ENCODE measurements at regions not wholly inside any gene's neighbourhood (a gene's known extent, or its start where the extent isn't known, plus 50 kb on each side); places are given as distances from the start of the nearest gene placed in this dataset.
A peak's percentile ranks its signal among the peaks of the same experiment; 100 is the strongest.

DNA sequence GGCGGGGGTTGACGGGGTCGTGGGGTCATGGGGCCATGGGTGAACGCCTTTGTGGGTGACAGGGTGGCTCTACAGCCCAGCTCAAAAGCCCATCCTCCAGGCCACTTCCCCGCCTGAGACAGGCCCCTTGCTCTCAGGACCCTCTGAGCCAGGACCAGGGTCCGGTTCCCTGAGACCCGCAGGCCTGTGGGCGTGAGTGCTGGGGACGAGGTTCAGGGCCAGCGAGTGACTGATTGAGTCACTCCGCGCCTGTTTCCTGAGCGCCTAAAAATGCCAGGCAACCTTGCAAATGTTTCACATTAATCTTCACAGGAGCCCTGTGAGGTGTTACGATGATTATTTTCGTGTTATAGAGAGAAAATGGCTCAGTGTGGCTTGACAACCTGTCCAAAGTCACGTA, 97.8 kb downstream of the ZNF674 start:
- no peak for DNase-seq

DNA sequence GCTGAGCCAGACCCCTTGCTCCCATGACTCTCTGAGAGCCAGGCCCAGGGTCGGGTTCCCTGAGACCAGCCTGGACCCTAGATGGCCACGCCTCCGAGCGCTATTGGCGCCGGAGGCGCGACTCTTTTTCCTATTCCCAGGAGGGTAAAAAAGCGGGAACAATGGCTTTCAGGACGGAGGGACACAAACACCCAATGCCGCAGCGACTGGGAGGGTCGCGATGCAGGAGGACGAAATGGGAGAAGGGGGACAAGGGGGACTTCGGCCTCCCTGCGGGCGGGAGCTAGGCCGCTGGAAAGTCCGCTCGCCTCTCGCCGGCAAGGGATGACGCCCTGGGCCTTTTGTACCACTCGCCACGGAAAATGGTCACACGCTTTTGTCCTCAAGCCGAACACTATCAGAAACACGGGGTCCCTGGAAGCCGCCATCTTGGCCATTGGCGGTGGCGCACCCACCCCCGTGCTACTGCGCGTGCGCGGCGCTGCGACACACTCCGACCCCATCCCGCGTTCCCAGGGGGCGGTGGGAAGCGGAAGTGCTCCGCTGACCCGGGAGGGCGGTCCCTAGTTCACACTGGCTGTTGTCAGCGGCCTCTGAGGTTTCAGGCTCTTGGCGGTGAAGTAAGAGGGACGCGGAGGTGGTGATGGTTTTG, 98.4 kb downstream of the ZNF674 start:
- peak; percentile 89 for DNase-seq

DNA sequence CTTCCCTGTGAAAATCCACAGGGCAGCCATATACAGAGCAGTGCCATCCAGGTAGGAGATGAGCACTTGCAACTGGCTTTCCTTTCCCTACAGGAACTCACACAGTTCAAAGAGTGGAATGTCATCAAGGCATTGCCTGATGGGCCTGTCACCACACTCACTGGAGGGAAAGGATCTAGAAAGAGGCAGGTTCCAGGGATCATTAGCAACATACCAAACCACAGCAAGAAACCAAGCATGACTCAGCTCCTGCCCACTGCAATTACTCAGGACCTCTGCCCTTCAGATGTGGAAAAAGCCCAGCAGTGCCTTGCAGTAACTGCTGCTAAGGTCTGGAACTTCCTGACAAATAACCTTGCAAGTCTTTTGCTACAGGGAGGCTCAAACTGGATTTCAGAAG, 101.2 kb downstream of the ZNF674 start:
- no peak for DNase-seq

DNA sequence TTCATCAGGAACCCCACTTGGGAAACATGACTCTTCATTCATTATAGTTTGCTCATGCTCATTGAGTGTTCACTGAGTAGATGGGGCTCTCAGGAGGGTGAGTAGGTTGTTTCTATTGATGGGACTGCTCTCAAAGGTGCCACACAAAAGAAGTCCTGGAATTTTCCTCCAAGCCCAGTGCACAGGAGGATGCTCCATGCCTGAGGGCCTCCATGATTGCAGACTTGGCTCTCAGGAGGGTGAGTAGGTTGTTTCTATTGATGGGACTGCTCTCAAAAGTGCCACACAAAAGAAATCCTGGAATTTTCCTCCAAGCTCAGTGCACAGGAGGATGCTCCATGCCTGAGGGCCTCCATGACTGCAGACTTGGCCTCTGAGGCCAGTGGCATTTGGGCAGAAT, 108.5 kb downstream of the ZNF674 start:
- DNase-seq, result no peak

DNA sequence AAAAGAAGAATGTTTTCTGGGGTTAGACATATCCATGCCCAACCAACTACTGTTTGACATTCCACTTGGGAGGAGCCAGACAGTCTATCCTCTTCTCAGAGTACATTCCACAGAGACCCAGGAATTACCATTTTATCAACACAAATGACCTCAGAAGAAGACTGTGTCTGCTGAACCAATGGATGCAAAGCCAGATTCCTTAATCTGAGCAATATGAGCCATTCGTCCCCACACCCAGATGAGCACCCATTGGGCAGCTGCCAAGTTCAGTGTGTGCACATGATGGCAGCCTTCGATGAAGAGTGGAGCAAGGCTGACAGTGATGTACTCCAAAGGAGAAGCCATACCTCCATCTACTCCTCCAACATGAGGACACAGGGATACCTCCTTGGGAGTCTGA, 111.3 kb downstream of the ZNF674 start:
- DNase-seq, result no peak

DNA sequence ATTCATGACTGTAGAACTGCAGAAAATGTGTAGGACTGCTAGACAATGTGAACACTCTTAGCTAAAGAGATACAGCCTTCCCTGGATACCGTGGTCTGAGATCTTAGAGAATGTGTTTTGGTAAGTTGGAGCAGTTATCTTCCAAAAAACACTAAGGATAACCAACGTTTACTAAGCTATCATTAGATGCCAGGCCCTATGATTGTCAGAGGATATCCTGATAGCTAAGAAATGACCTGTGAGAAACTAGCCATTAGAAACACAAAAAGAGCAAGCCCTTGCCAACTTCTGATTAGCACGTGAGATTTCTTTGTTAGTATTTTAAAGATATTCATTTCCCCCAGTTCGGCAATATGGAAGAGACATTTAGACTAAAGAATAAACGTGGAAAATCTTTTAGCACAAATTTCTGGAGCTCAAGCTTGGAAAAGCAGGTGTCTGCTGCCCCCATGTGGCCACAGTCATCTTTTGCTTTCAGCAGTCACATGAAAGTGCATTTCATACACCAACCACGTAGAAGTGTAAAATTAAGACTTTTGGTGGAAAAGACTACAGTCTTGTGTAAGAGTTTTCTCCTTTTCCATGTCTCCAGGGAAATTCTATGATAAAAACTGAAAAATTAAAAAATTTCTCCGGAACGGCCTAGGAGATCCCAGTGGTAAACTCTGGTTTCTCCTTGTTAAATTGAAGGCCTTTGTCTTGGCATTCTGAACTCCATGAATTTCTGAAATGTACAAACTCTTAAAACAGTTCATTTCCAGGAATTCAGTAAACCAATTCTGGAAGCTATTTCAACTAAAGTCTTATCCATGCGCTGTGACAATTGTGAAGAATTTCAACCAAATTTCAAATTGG, 136.4 kb downstream of the ZNF674 start:
- peak; percentile 82 for DNase-seq

DNA sequence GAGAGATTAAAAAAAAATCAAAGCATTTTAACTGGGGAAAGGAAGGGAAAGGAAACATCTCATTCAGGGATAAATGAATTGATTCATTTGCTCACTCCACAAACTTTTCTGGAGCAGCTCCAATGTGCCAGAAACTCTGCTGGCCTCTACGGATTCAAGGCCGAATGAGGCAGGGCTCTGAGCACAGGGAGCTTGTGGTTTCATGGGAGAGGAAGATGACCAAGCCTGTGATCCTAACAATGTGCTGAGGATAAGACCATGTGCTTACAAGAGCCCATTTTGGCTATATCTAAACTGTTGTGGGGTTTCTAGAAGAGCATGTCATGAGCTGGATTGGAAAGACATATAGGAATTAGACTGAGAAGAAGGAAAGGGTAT, 137.5 kb downstream of the ZNF674 start:
- DNase-seq, result no peak

DNA sequence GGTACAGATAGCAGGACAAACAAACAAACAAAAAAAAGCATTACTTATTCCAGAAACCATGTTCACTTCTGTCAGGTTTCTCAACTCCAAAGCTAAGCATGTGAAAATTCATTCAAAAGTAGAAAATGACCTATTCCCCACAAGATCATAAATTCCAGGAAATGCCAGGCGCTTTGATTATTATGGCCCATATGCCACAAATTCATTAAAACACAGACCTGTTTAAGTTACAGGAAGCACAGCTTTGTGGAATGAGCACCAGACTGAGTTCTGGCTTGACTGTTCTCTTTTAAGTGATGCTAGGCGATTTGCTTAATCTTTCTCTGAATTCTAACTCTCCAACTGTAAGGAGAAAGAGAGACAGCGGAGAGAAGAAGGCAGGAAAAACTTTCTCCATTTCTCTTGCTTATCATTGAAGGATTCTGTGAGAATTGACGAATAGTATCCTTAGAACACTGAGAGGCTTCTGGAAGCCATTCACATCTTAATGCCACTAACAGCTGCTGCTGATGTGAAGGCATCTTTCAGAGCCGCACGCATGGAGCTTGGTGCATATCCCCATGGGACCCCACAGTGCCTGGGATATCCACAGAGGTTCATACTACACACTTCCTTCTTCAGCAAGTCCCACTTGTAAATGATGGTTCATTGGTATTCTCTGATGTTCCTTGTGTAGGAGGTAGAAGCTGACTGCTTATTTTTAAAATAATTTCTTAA, 138.0 kb downstream of the ZNF674 start:
- no peak for DNase-seq

DNA sequence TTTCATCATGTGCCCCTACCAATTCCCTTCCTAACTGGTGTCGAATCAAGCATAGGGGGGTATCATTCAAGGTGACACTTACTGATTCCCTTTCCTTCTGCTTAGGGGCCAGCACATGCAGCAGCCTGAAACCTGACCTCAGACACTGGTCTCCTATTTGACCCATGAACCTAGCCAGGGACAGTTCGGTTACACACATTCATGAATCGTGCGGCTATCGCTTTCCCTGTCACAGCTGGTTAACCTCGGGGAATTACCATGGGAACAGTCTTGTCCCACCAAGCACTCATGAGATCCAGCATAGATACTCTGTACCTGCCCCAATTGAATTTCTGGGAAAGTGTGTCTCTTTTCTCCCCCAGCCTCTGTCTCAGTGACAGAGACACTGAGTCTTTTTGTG, 140.4 kb downstream of the ZNF674 start:
- no peak for DNase-seq

DNA sequence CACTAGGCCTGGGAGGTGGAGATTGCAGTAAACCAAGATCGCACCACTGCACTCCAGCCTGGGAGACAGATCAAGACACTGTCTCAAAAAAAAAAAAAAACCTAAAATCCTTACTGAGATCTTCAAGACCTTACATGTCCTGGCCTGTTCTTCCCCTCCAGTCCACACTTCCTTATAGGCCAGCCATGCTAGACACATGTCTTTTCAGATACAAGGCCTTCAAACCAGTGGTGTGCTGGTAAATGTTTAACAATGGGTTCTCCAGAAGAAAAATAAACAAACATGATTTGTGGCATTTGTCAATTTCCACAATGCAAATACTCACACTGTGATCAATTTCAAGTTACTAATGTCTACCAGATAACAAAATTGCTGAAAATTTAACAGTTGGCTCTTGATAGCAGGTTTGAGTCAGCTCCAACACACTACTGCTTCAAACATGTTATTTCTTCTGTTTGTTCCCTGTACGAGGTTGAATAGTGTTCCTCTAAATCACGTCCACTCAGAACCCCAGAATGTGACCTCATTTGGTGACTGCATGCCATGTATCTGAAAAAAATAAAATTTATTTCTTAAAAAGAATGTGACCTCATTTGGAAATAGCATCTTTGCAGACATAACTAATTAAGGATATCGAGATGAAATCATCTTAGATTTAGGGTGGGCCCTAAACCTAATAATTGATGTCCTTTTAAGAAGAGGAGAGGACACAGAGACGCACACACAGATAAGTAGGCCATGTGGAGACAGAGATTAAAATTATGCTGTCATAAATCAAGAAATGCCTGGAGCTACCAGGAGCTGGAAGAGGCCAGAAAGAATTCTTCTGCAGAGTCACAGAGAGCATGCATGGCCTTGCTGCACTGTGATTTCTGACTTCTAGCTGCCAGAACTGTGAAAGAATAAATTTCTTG, 144.4 kb downstream of the ZNF674 start:
- no peak for DNase-seq

DNA sequence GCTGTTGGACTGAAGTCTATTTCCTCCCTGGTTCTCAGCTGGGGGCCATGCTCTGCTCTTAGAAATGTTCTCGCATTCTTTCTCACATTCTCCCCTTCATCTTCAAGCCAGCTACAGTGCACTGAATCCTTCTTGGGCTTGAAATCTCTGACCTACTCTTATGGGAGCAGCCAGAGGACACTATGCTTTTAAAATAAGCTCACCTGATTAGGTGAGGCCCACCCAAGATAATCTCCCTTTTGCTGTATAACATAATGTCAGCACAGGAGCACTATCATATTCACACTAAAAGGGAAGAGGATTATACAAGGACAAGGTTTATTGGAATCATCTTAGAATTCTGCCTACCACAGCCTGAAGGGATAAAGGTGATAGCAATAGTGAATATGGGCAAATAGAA, 146.3 kb downstream of the ZNF674 start:
- no peak for DNase-seq

DNA sequence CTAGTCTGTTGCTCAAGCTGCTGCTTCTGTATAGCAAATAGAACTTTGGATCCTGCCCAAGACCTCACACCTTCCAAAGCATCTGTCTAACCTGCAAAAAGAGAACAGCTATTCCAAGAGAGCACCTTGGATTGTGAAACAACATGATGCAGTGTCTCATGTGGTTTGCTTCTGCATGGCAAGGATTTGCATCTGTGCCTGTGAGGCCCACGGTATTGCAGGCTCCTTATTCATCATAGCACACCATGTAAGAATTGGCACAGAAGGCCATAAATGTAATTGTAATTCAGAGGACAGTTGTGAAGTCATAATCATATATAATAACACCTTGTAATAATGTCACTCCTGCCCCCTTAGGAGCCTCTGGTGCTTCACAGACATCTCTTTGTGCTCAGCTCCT, 147.1 kb downstream of the ZNF674 start:
- DNase-seq, result no peak

DNA sequence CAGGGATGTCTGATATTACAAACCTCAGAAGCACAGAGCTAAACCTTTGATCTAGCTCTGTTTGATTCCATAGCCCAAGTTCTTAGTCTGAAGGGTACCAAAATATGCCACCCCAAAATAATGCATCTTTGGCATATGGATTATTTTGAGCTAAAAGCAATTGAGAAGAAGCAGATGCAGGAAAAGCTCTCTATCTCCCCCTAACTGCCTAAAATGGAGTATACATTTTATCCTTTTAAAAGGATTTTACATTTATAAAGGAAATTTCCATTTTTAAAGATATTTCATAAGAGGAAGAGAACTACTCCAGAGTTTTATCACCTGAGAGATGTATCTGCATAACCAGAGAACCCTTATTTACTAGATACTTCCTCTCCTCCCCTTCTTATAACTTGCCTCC, 158.7 kb downstream of the ZNF674 start:
- no peak for DNase-seq

DNA sequence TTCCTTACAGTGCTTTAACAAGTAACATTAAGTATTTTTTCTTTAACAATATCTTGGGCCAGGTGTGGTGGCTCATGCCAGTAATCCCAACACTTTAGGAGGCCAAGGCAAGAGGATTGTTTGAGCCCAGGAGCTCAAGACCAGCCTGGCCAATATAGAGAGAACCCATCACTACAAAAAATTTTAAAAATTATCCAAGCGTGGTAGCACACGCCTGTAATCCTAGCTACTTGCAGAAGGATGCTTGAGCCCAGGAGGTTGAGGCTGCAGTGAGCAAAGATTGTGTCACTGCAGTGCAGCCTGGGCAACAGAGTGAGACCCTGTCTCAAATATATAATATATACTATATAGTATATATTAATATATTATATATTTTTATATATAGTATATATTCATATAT, 162.2 kb downstream of the ZNF674 start:
- DNase-seq, result no peak

DNA sequence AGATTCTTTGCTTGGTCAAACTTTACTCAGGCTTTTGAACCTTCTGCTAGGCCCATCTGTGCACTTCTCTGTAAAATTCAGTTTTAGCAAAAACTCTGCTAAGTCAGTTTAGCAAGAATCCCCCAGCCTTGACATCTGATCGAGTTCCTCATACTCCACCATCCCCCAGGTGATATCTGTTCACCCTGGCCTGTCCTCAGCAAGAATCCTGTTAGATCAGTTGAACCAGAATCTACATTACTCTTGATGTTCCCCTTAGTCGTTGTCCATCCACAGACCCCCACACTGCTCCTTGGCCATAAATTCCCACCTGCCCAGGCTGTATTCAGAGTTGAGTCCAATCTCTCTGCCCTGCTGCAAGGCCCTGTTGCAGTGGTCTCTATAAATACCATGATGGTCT, 162.6 kb downstream of the ZNF674 start:
- no peak for DNase-seq

DNA sequence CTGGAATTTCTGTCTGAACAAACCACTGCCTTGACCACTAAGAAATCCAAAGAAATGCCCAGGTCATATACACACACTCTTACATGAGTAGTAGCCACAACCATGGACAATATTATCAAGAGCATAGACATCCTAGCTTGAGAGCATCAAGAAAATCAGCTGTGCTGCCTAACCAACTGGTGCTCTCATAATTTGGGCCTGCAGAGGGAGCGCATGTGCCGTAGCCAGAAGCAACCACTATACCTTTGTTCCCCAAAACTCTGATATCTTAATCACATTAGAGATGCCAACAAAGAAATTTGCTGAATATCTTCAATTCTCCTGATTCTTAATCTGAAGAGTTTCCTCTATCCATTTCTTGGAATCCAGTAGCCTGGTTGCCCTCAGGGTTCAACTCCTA, 163.6 kb downstream of the ZNF674 start:
- DNase-seq, result peak; percentile 42

DNA sequence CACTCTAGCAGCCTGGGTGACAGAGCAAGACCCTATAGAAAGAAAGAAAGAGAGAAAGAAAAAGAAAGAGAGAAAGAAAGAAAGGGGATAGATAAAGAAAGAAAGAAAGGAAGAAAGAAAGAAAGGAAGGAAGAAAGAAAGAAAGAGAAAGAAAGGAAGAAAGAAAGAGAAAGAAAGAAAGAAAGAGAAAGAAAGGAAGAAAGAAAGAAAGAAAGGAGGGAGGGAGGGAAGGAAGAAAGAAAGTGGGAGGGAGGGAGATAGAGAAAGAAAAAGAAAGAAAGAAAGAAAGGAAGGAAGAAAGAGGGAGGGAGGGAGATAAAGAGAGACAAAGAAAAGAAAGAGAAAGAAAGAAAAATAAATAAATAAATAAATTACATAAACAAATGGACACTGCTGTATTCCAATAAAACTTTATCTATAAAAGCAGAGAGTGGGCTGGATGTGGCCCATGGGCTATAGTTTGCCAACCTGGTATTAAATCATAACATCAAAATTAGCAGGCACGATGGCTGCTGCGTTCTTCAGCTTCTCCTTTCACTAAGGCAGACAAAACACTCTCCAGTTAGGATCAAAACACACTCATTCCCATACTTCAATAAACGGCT, 165.0 kb downstream of the ZNF674 start:
- no peak for DNase-seq

DNA sequence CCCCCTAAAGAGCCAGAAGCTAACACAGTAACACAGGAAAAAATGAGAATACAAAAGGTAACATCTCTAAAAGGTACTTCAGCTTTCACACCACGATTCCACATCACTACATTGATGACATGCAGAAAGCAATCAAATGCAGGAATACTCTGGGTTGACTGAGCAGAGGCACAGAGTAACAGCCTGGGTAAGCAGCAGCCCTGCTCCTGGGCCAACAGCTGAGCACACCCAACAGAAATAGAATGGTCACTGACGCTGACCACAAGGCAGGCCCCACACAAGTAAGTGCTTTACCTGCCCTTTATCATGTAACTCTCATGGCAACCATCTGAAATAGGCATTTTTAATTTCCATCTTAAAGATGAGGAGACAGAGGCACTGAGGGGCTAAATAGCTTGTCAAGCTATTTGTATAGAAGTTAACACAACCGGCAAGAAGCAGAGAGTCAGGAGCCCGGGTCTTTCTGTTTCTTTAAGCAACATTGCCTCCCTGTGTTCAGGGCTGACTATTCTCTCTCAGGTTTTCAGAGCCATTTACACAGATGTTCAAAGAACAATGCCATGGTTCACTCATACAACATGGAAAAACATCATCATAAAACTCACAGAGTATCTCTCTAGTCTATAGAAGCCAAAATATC, 168.9 kb downstream of the ZNF674 start:
- peak; percentile 24 for DNase-seq

DNA sequence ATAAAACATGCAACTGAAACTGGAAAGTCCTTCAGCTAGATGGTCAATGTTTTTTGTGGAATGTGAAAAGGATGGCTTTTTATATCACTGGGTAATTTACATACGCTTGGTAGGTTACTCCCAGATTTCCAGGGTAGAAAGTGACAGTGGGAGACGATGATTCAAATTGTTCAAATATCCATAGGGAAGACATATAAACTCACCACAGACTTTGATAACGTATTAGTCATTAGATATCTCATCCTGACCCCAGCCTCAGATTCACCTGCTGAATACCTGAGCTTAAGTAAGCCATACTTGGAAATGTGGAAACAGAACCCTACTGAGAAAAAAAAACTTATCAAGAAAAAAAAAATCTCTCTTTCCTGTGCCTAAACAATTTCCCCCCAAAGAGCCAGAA, 169.4 kb downstream of the ZNF674 start:
- no peak for DNase-seq

DNA sequence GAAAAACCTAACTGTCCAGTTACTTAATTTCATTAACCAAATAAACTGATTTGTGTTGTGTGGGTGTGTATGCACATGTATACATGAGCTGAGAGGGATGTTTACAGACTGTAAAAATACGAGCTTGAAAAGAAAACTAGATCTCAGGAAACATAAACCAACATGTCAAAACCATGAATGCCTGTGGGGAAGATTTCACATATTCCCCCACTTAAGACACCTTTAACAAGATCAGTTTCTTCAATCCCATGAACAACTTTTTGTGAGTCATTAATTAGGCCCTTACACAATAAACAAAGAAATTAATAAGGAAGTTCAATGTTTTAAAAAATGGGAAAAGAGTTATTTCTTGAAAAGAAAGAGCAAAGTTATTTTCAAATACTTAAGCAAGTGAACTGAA, 170.8 kb downstream of the ZNF674 start:
- no peak for DNase-seq

DNA sequence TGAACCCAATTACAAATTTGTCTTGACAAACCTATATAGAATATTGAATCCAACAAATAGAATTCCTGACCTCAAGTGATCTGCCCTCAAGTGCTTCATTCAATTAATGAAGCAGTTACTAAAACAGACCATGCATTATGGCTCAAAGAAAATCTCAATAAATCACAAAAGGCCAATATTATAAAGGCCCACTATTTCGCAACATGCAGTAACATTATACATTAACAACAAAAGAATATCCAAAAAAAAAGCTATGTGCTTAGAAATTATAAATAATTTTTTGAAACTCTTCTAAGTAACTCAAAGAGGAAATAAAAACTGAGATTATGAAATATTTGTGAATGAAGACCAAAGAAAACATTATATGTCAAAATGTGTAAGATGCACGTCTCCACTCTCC, 177.7 kb downstream of the ZNF674 start:
- DNase-seq, result no peak

Measured in stimulated activated CD8-positive, alpha-beta memory T cell treated with anti-CD3 and anti-CD28 coated beads, Interleukin-4, amount 100 ng/mL, for 48 hours (primary cell).